OCI-LY7 (cell line): ENCODE measurements at regions not wholly inside any gene's neighbourhood (a gene's known extent, or its start where the extent isn't known, plus 50 kb on each side); places are given as distances from the start of the nearest gene placed in this dataset.

Source experiments
- BruUV-seq: library from RNA; stranded (reverse); fragments of 400-500 nt; replicated peaks from 2 replicates; lab custom pipeline; 2021; lab: Mats Ljungman, UMichigan
- CTCF ChIA-PET: fragments of 300-600 bp; sonication (Branson Sonifier 250); formaldehyde crosslinking; loops from one replicate; lab custom pipeline; 2022; ENCODE audit warnings: antibody characterized with exemption; ENCODE audit not compliant: unreplicated experiment; lab: Charles Lee
- POLR2A ChIA-PET: fragments of 300-600 bp; sonication (Branson Sonifier 250); formaldehyde crosslinking; loops from one replicate; lab custom pipeline; 2022; ENCODE audit warnings: antibody characterized with exemption; lab: Charles Lee
- DNase-seq: peaks from one replicate; pipeline ENCODE4 v3.0.0-alpha.2; 2015; ENCODE audit warnings: low spot score
- H2AFZ ChIP-seq: fragments of 200-600 bp; sonication (generic), shearing (Covaris generic); 2 replicates; pipeline ENCODE4 v1.6.1; 2014; ENCODE audit warnings: mild to moderate bottlenecking, antibody characterized with exemption, low read length, moderate library complexity
- H3K27ac ChIP-seq: fragments of 200-600 bp; sonication (generic); 2 replicates; pipeline ENCODE4 v1.5.1; 2014; ENCODE audit warnings: mixed run types, low read depth, mild to moderate bottlenecking, moderate library complexity, low read length, inconsistent platforms; ENCODE audit not compliant: poor library complexity, severe bottlenecking
- H3K36me3 ChIP-seq: fragments of 200-600 bp; sonication (generic); 2 replicates; pipeline ENCODE4 v1.6.1; 2014; ENCODE audit warnings: mild to moderate bottlenecking, antibody characterized with exemption, low read length, moderate library complexity, mixed read lengths; ENCODE audit not compliant: insufficient read depth
- H3K4me1 ChIP-seq: fragments of 200-600 bp; sonication (generic); 2 replicates; pipeline ENCODE4 v1.5.1; 2014; ENCODE audit warnings: mild to moderate bottlenecking, low read length; ENCODE audit not compliant: insufficient read depth, poor library complexity, severe bottlenecking
- H3K4me2 ChIP-seq: fragments of 200-600 bp; sonication (generic); 2 replicates; pipeline ENCODE4 v1.6.1; 2014; ENCODE audit warnings: mild to moderate bottlenecking, low read length
- H3K4me3 ChIP-seq: fragments of 200-600 bp; sonication (generic); 2 replicates; pipeline ENCODE4 v1.5.1; 2014; ENCODE audit warnings: mild to moderate bottlenecking, low read depth, low read length; ENCODE audit not compliant: poor library complexity, severe bottlenecking
- H3K79me2 ChIP-seq: fragments of 200-600 bp; sonication (generic); 2 replicates; pipeline ENCODE4 v1.6.1; 2016; ENCODE audit warnings: low read depth, mild to moderate bottlenecking, low read length, moderate library complexity, mixed read lengths; ENCODE audit not compliant: insufficient read depth
- H3K9me2 ChIP-seq: fragments of 200-600 bp; sonication (generic); 2 replicates; pipeline ENCODE4 v1.6.1; 2016; ENCODE audit warnings: mild to moderate bottlenecking, low read length, mixed read lengths; ENCODE audit not compliant: insufficient read depth
- H3K9me3 ChIP-seq: fragments of 200-600 bp; sonication (generic); 2 replicates; pipeline ENCODE4 v1.6.1; 2014; ENCODE audit warnings: mild to moderate bottlenecking, mixed run types, low read length, mixed read lengths
- H4K20me1 ChIP-seq: fragments of 200-600 bp; sonication (generic); 2 replicates; pipeline ENCODE4 v1.6.1; 2014; ENCODE audit warnings: mild to moderate bottlenecking, antibody characterized with exemption, low read length, moderate library complexity, mixed read lengths; ENCODE audit not compliant: insufficient read depth
- CTCF ChIP-seq: fragments of 200-600 bp; sonication (generic); conservative IDR thresholded peaks from 2 replicates; pipeline ENCODE4 v1.5.1; 2014; ENCODE audit warnings: mild to moderate bottlenecking, antibody characterized with exemption, low read length, moderate library complexity, mixed read lengths
- EZH2phosphoT487 ChIP-seq: fragments of 200-600 bp; sonication (generic); IDR thresholded peaks from 2 replicates; pipeline ENCODE4 v1.6.1; 2018; ENCODE audit warnings: low read depth, borderline replicate concordance, mild to moderate bottlenecking, mixed run types, antibody characterized with exemption, low read length, moderate library complexity, mixed read lengths
- intact Hi-C: fragments of 100-400 bp; cut with micrococcal nuclease; formaldehyde crosslinking; loops from one replicate; pipeline ENCODE4 v1.10.0; 2022; ENCODE audit not compliant: unreplicated experiment

GRCh38 chr20:6841128-6841527 lies 73.6 kb downstream of the BMP2 start:
- Histone ChIP-seq H3K4me1 (no peaks in the 10 kb centered on the region), H3K9me3 (no peaks in the 10 kb centered on the region), H3K27ac (no peak overlapping the region), H3K79me2 (no peaks in the 10 kb centered on the region), H3K4me2 (no peak overlapping the region), H3K36me3 (no peaks in the 10 kb centered on the region), H4K20me1 (no peaks in the 10 kb centered on the region), H3K4me3 (no peak overlapping the region), H3K9me2 (no peaks in the 10 kb centered on the region), H2AFZ (no peak overlapping the region)
- POLR2A ChIA-PET: no interaction called here
- CTCF ChIA-PET: no interaction called here
- no TSS peak for BruUV-seq
- TF ChIP-seq EZH2phosphoT487 (no peak), CTCF (no peak)
- DNase-seq: no peak
- intact Hi-C loops: no loop called here

DNA sequence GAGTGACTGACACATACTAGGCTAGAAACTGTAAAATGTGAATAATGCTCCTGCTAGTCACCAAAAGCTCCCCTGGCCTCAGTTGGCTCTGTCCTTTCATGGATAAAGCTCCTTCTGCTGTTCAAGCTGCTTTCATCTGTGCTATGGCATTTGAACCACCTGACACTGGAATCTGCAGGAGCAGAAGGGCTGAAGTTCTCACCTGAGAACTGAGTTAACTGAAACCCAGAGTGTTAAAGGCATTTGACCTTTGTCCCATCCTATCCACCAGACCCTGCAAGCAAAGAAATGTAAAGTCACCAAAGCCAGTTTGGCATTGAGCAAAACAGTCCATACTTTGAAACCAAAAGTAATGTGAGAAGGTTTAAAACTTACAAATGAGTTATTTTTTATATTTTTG lies 77.7 kb downstream of the BMP2 start:
- no peaks in the 10 kb centered on the region for H3K9me3 ChIP-seq
- no peak overlapping the region for H2AFZ ChIP-seq
- no peaks in the 10 kb centered on the region for H3K79me2 ChIP-seq
- no peak overlapping the region for H3K27ac ChIP-seq
- intact Hi-C loops: no loop called here
- no peak overlapping the region for H3K4me3 ChIP-seq
- DNase-seq: no peak
- H3K4me1 ChIP-seq: no peaks in the 10 kb centered on the region
- no peaks in the 10 kb centered on the region for H4K20me1 ChIP-seq
- CTCF ChIA-PET: no interaction called here
- no peaks in the 10 kb centered on the region for H3K36me3 ChIP-seq
- no TSS peak for BruUV-seq
- POLR2A ChIA-PET: no interaction called here
- no peaks in the 10 kb centered on the region for H3K9me2 ChIP-seq
- H3K4me2 ChIP-seq: no peak overlapping the region
- TF ChIP-seq EZH2phosphoT487 (no peak), CTCF (no peak)

GRCh38 chr20:6848041-6848440 lies 80.6 kb downstream of the BMP2 start:
- no peak overlapping the region for H3K4me3 ChIP-seq
- no peaks in the 10 kb centered on the region for H3K4me1 ChIP-seq
- H3K36me3 ChIP-seq: no peaks in the 10 kb centered on the region
- no peak overlapping the region for H2AFZ ChIP-seq
- intact Hi-C loops: no loop called here
- no peaks in the 10 kb centered on the region for H3K9me2 ChIP-seq
- POLR2A ChIA-PET: interaction anchor here (0.7 kb wide), 1 partner anchor 12 kb away, joined by 3 read pairs; no protein-coding TSS in a partner anchor
- CTCF ChIA-PET: no interaction called here
- H3K79me2 ChIP-seq: no peaks in the 10 kb centered on the region
- TF ChIP-seq CTCF (no peak), EZH2phosphoT487 (no peak)
- H4K20me1 ChIP-seq: no peaks in the 10 kb centered on the region
- H3K9me3 ChIP-seq: no peaks in the 10 kb centered on the region
- H3K27ac ChIP-seq: no peak overlapping the region
- no peak overlapping the region for H3K4me2 ChIP-seq
- no peak for DNase-seq
- no TSS peak for BruUV-seq
